Neural cell (in vitro differentiated cells): ENCODE measurements at regions not wholly inside any gene's neighbourhood (a gene's known extent, or its start where the extent isn't known, plus 50 kb on each side); places are given as distances from the start of the nearest gene placed in this dataset.

Source experiments
- CTCF ChIP-seq: fragments of 450-650 bp; IDR thresholded peaks from 2 replicates; pipeline ENCODE4 v1.5.1; 2014; ENCODE audit warnings: antibody characterized with exemption, mild to moderate bottlenecking, moderate library complexity; ENCODE audit not compliant: poor library complexity, severe bottlenecking
- EP300 ChIP-seq: fragments of 450-650 bp; conservative IDR thresholded peaks from 2 replicates; pipeline ENCODE4 v1.6.1; 2014; ENCODE audit warnings: antibody characterized with exemption, mild to moderate bottlenecking, moderate library complexity; ENCODE audit not compliant: poor library complexity, severe bottlenecking
- EZH2 ChIP-seq: fragments of 200-600, 300-800 bp; shearing (Covaris generic), sonication (generic); IDR thresholded peaks from 2 replicates; pipeline ENCODE4 v1.6.1; 2014; ENCODE audit warnings: antibody characterized with exemption, low read length, borderline replicate concordance, mild to moderate bottlenecking; ENCODE audit not compliant: insufficient read depth, poor library complexity, severe bottlenecking
- MXI1 ChIP-seq: fragments of 450-650 bp; conservative IDR thresholded peaks from 2 replicates; pipeline ENCODE4 v1.6.1; 2014; ENCODE audit warnings: antibody characterized with exemption, mild to moderate bottlenecking; ENCODE audit not compliant: poor library complexity, severe bottlenecking
- POLR2AphosphoS5 ChIP-seq: IDR thresholded peaks from 2 replicates; pipeline ENCODE4 v1.6.1; 2012
- RAD21 ChIP-seq: fragments of 450-650 bp; conservative IDR thresholded peaks from 2 replicates; pipeline ENCODE4 v1.6.1; 2014; ENCODE audit warnings: antibody characterized with exemption, mild to moderate bottlenecking, moderate library complexity
- REST ChIP-seq: IDR thresholded peaks from 2 replicates; pipeline ENCODE4 v1.6.1; 2012; ENCODE audit warnings: borderline replicate concordance

- TF ChIP-seq RAD21, result no peak
- TF ChIP-seq CTCF, result no peak
- no peak for TF ChIP-seq EZH2
- TF ChIP-seq MXI1, result no peak
- no peak for TF ChIP-seq POLR2AphosphoS5
- TF ChIP-seq REST, result no peak
- TF ChIP-seq EP300, result no peak
Measured at GRCh38 chr16:87028481-87029320, 288.5 kb downstream of the C16orf95 start.
